Ishikawa (cell line): ENCODE measurements at regions not wholly inside any gene's neighbourhood (a gene's known extent, or its start where the extent isn't known, plus 50 kb on each side); places are given as distances from the start of the nearest gene placed in this dataset.

Experiments used
- CEBPB ChIP-seq: IDR thresholded peaks from 2 replicates; pipeline ENCODE4 v1.6.1; 2012
- CREB1 ChIP-seq: IDR thresholded peaks from 2 replicates; pipeline ENCODE4 v1.6.1; 2012; ENCODE audit warnings: low read depth
- EGR1 ChIP-seq: IDR thresholded peaks from 2 replicates; pipeline ENCODE4 v1.6.1; 2012
- EP300 ChIP-seq: IDR thresholded peaks from 2 replicates; pipeline ENCODE4 v1.6.1; 2012; ENCODE audit warnings: borderline replicate concordance
- FOXM1 ChIP-seq: IDR thresholded peaks from 2 replicates; pipeline ENCODE4 v1.6.1; 2012; ENCODE audit warnings: low read depth, borderline replicate concordance
- MAX ChIP-seq: IDR thresholded peaks from 2 replicates; pipeline ENCODE4 v1.6.1; 2012
- NFIC ChIP-seq: IDR thresholded peaks from 2 replicates; pipeline ENCODE4 v1.6.1; 2012
- RAD21 ChIP-seq: IDR thresholded peaks from 2 replicates; pipeline ENCODE4 v1.6.1; 2012; ENCODE audit warnings: low read depth
- TAF1 ChIP-seq: IDR thresholded peaks from 2 replicates; pipeline ENCODE4 v1.6.1; 2012; ENCODE audit warnings: low read depth, mild to moderate bottlenecking
- TCF12 ChIP-seq: IDR thresholded peaks from 2 replicates; pipeline ENCODE4 v1.6.1; 2012; ENCODE audit warnings: low read depth
- TEAD4 ChIP-seq: IDR thresholded peaks from 2 replicates; pipeline ENCODE4 v1.6.1; 2012
- USF1 ChIP-seq: IDR thresholded peaks from 2 replicates; pipeline ENCODE4 v1.6.1; 2012
- YY1 ChIP-seq: IDR thresholded peaks from 2 replicates; pipeline ENCODE4 v1.6.1; 2012; ENCODE audit warnings: low read depth
- ZBTB7A ChIP-seq: IDR thresholded peaks from 2 replicates; pipeline ENCODE4 v1.6.1; 2012; ENCODE audit warnings: low read depth
- TF ChIP-seq, protein P1 (sequence below): IDR thresholded peaks from 2 replicates; pipeline ENCODE4 v1.6.1; 2012; ENCODE audit warnings: low read depth, mild to moderate bottlenecking

DNA sequence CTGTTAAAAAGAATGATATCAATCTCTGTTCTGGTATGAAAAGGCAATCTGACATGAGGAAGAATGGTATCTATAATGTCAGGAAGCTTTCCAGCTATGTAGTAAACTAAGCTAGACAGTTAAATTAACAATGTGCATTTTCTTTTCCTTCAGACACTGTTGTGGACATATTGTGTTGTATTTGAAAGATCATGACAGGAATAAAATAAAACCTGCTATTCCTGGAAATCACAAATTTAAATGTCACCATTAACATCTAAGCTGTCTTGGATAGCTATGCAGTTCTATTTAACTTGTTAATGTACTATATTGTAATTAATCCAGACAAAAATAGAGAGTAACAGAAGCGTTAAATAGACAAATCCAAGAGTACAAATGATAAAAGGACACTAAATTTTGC is 297.4 kb upstream of the LUZP2 start:
- no peak for TF ChIP-seq CREB1
- TF ChIP-seq, protein P1, sequence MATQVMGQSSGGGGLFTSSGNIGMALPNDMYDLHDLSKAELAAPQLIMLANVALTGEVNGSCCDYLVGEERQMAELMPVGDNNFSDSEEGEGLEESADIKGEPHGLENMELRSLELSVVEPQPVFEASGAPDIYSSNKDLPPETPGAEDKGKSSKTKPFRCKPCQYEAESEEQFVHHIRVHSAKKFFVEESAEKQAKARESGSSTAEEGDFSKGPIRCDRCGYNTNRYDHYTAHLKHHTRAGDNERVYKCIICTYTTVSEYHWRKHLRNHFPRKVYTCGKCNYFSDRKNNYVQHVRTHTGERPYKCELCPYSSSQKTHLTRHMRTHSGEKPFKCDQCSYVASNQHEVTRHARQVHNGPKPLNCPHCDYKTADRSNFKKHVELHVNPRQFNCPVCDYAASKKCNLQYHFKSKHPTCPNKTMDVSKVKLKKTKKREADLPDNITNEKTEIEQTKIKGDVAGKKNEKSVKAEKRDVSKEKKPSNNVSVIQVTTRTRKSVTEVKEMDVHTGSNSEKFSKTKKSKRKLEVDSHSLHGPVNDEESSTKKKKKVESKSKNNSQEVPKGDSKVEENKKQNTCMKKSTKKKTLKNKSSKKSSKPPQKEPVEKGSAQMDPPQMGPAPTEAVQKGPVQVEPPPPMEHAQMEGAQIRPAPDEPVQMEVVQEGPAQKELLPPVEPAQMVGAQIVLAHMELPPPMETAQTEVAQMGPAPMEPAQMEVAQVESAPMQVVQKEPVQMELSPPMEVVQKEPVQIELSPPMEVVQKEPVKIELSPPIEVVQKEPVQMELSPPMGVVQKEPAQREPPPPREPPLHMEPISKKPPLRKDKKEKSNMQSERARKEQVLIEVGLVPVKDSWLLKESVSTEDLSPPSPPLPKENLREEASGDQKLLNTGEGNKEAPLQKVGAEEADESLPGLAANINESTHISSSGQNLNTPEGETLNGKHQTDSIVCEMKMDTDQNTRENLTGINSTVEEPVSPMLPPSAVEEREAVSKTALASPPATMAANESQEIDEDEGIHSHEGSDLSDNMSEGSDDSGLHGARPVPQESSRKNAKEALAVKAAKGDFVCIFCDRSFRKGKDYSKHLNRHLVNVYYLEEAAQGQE = no peak
- no peak for TF ChIP-seq TAF1

GRCh38 chr11:24206030-24206429 is 290.8 kb upstream of the LUZP2 start:
- no peak for TF ChIP-seq MAX
- TF ChIP-seq EGR1 = no peak
- TF ChIP-seq CEBPB = no peak
- TF ChIP-seq, protein P1 = no peak
- no peak for TF ChIP-seq NFIC
- no peak for TF ChIP-seq TEAD4
- no peak for TF ChIP-seq TCF12
- TF ChIP-seq USF1 = no peak
- TF ChIP-seq FOXM1 = no peak
- TF ChIP-seq ZBTB7A = no peak
- TF ChIP-seq EP300 = no peak
- no peak for TF ChIP-seq CREB1
- no peak for TF ChIP-seq TAF1
- no peak for TF ChIP-seq YY1
- TF ChIP-seq RAD21 = no peak

- no peak for TF ChIP-seq MAX
- no peak for TF ChIP-seq TAF1
- no peak for TF ChIP-seq YY1
- TF ChIP-seq CEBPB = no peak
- no peak for TF ChIP-seq EP300
- TF ChIP-seq, protein P1 = no peak
- TF ChIP-seq TCF12 = no peak
- no peak for TF ChIP-seq TEAD4
- TF ChIP-seq EGR1 = no peak
- no peak for TF ChIP-seq NFIC
- no peak for TF ChIP-seq ZBTB7A
- no peak for TF ChIP-seq RAD21
- no peak for TF ChIP-seq USF1
Observed at GRCh38 chr11:24206511-24206910, 290.3 kb upstream of the LUZP2 start.

- no peak for TF ChIP-seq CREB1
Observed at GRCh38 chr11:24216488-24216887, 280.4 kb upstream of the LUZP2 start.

GRCh38 chr11:24225501-24225900 is 271.4 kb upstream of the LUZP2 start:
- TF ChIP-seq TAF1 (no peak), MAX (no peak)
